Left colon (tissue), 2 donors: ENCODE measurements at regions not wholly inside any gene's neighbourhood (a gene's known extent, or its start where the extent isn't known, plus 50 kb on each side); places are given as distances from the start of the nearest gene placed in this dataset.

Experiments used
- ATAC-seq: fragments of 200-7000 bp; cut with Tn5 transposase; one replicate; pipeline ENCODE4 v1.9.1; 2020; ENCODE audit warnings: mild to moderate bottlenecking, moderate library complexity
- DNase-seq, 2 donors: peaks; one replicate each; pipeline ENCODE4 v3.0.0-alpha.2; 2020
- intact Hi-C, 2 donors: fragments of 100-400 bp; cut with DNase I in 1 of 2; cut with micrococcal nuclease in 1 of 2; formaldehyde crosslinking; loops; one replicate each; pipeline versions ENCODE4 v1.11.2 to v1.14.0; 2022; cut with DNase I, micrococcal nuclease
- donor health status: DM: no; HTN: no; CAD: no.
- donor health status: DM: yes; HTN: yes; CAD: no.

GRCh38 chr1:106747232-106747631 is 309.2 kb upstream of the PRMT6 start:
- intact Hi-C loops: no loop called here
- DNase-seq (no peak), ATAC-seq (no peak)

- DNase-seq: no peak
- ATAC-seq: no peak
- intact Hi-C loops: no loop called here
Measured at GRCh38 chr1:106747791-106748190, 308.7 kb upstream of the PRMT6 start.

GRCh38 chr1:106748606-106749005 is 307.9 kb upstream of the PRMT6 start:
- intact Hi-C loops: no loop called here
- ATAC-seq: no peak
- DNase-seq: no peak

- intact Hi-C loops: no loop called here
- DNase-seq (no peak), ATAC-seq (no peak)
Measured at GRCh38 chr1:106749491-106749890, 307.0 kb upstream of the PRMT6 start.

- ATAC-seq (no peak), DNase-seq (no peak)
- intact Hi-C loops: no loop called here
Measured at GRCh38 chr1:106749906-106750305, 306.6 kb upstream of the PRMT6 start.

- intact Hi-C loops: no loop called here
- ATAC-seq (no peak), DNase-seq (no peak)
Measured at GRCh38 chr1:106751002-106751401, 305.5 kb upstream of the PRMT6 start.

- intact Hi-C loops: no loop called here
- ATAC-seq (no peak), DNase-seq (no peak)
Measured at GRCh38 chr1:106753066-106753465, 303.4 kb upstream of the PRMT6 start.

GRCh38 chr1:106754957-106755356 is 301.5 kb upstream of the PRMT6 start:
- no peak for ATAC-seq
- DNase-seq: no peak
- intact Hi-C loops: no loop called here

- intact Hi-C loops: no loop called here
- ATAC-seq: no peak
- no peak for DNase-seq
Measured at GRCh38 chr1:106755682-106756406, 300.6 kb upstream of the PRMT6 start.

GRCh38 chr1:106756752-106757151 is 299.7 kb upstream of the PRMT6 start:
- ATAC-seq: no peak
- no peak for DNase-seq
- intact Hi-C loops: no loop called here

- no peak for DNase-seq
- ATAC-seq: no peak
- intact Hi-C loops: no loop called here
Measured at GRCh38 chr1:106768077-106768476, 288.4 kb upstream of the PRMT6 start.

- DNase-seq (no peak), ATAC-seq (no peak)
- intact Hi-C loops: no loop called here
Measured at GRCh38 chr1:106768501-106768900, 288.0 kb upstream of the PRMT6 start.

- no peak for DNase-seq
- intact Hi-C loops: no loop called here
- ATAC-seq: no peak
Measured at GRCh38 chr1:106773206-106773605, 283.3 kb upstream of the PRMT6 start.

GRCh38 chr1:106780066-106780465 is 276.4 kb upstream of the PRMT6 start:
- DNase-seq: no peak
- ATAC-seq: no peak

GRCh38 chr1:106780806-106781569 is 275.5 kb upstream of the PRMT6 start:
- DNase-seq: no peak

More at GRCh38 chr1:106780066-106780465, 276.4 kb upstream of the PRMT6 start:
- intact Hi-C loops: no loop called here

GRCh38 chr1:106785176-106785575 is 271.3 kb upstream of the PRMT6 start:
- DNase-seq: no peak
- ATAC-seq: no peak
- intact Hi-C loops: no loop called here

More at GRCh38 chr1:106780806-106781569, 275.5 kb upstream of the PRMT6 start:
- intact Hi-C loops: no loop called here
- ATAC-seq: no peak

- ATAC-seq: no peak
- no peak for DNase-seq
- intact Hi-C loops: no loop called here
Measured at GRCh38 chr1:106787520-106787919, 269.0 kb upstream of the PRMT6 start.

GRCh38 chr1:106789686-106790085 is 266.8 kb upstream of the PRMT6 start:
- ATAC-seq: no peak

GRCh38 chr1:106791041-106791440 is 265.4 kb upstream of the PRMT6 start:
- DNase-seq: no peak
- intact Hi-C loops: no loop called here
- no peak for ATAC-seq

More at GRCh38 chr1:106789686-106790085, 266.8 kb upstream of the PRMT6 start:
- DNase-seq: no peak
- intact Hi-C loops: no loop called here

GRCh38 chr1:106793651-106794050 is 262.8 kb upstream of the PRMT6 start:
- ATAC-seq (no peak), DNase-seq (no peak)
- intact Hi-C loops: no loop called here
